NCI-H69 (cell line): ENCODE measurements at regions not wholly inside any gene's neighbourhood (a gene's known extent, or its start where the extent isn't known, plus 50 kb on each side); places are given as distances from the start of the nearest gene placed in this dataset.

Experiments used
- DNase-seq: peaks from one replicate; lab custom pipeline; 2025; lab: John Stamatoyannopoulos, UW

GRCh38 chr1:199283794-199284193 lies 645.0 kb downstream of the PTPRC start:
- no peak for DNase-seq

GRCh38 chr1:199287206-199287605 lies 648.4 kb downstream of the PTPRC start:
- DNase-seq, result peak; percentile 43

GRCh38 chr1:199287647-199288046 lies 648.8 kb downstream of the PTPRC start:
- peak; percentile 35 for DNase-seq

GRCh38 chr1:199290186-199290585 lies 651.3 kb downstream of the PTPRC start:
- no peak for DNase-seq

GRCh38 chr1:199291022-199291740 lies 652.3 kb downstream of the PTPRC start:
- DNase-seq, result no peak

GRCh38 chr1:199292896-199293295 lies 654.1 kb downstream of the PTPRC start:
- peak; percentile 82 for DNase-seq

GRCh38 chr1:199295107-199295506 lies 656.3 kb downstream of the PTPRC start:
- peak; percentile 97 for DNase-seq

- peak; percentile 31 for DNase-seq
These were observed 658.3 kb downstream of the PTPRC start for GRCh38 chr1:199297174-199297573.

- no peak for DNase-seq
These were observed 659.0 kb downstream of the PTPRC start for GRCh38 chr1:199297887-199298286.

- DNase-seq, result no peak
These were observed 660.0 kb downstream of the PTPRC start for GRCh38 chr1:199298825-199299224.

- DNase-seq, result peak; percentile 47
These were observed 662.8 kb downstream of the PTPRC start for GRCh38 chr1:199301472-199302217.

GRCh38 chr1:199302554-199302953 lies 663.7 kb downstream of the PTPRC start:
- no peak for DNase-seq

GRCh38 chr1:199303035-199303434 lies 664.2 kb downstream of the PTPRC start:
- DNase-seq, result no peak

GRCh38 chr1:199305053-199305452 lies 666.2 kb downstream of the PTPRC start:
- no peak for DNase-seq

- DNase-seq, result no peak
These were observed 668.8 kb downstream of the PTPRC start for GRCh38 chr1:199307496-199308264.

GRCh38 chr1:199308349-199308846 lies 669.6 kb downstream of the PTPRC start:
- DNase-seq, result no peak

GRCh38 chr1:199310708-199311107 lies 671.9 kb downstream of the PTPRC start:
- DNase-seq, result no peak

GRCh38 chr1:199311478-199312262 lies 672.8 kb downstream of the PTPRC start:
- no peak for DNase-seq

- DNase-seq, result no peak
These were observed 673.8 kb downstream of the PTPRC start for GRCh38 chr1:199312626-199313025.

GRCh38 chr1:199313444-199313843 lies 674.6 kb downstream of the PTPRC start:
- DNase-seq, result peak; percentile 41

GRCh38 chr1:199319341-199319740 lies 680.5 kb downstream of the PTPRC start:
- DNase-seq, result no peak

- DNase-seq, result no peak
These were observed 683.4 kb downstream of the PTPRC start for GRCh38 chr1:199322278-199322677.
